Right forelimb (tissue), 1 donor: ENCODE measurements at regions not wholly inside any gene's neighbourhood (a gene's known extent, or its start where the extent isn't known, plus 50 kb on each side); places are given as distances from the start of the nearest gene placed in this dataset.

Experiments
- DNase-seq: peaks from one replicate; pipeline ENCODE4 v3.0.0-alpha.2; 2018

DNA sequence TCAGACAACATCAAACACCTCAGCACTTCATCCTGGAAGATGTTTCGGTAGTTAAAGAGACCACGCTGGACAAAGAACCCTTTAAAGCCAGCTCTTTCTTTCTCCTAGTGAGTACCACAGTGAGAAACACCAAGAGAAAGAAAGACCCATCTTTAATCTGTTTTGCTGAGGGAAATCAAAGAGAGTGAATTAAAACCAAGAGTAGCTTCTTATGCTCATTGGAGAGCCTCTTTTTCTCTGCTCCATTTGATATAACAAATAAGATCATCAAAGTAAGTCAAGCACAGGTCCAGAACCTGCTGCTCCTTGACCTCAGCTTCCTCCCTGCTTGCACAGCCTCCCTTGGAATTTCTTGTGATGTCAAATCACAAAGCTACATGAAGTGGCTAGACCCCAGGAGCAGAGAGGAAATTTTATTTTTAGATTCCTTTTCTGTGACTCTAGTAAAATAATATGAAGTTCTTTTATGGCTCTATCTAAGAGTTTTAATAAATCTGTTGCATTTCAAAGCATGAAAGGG, 436.4 kb downstream of the C3orf38 start:
- no peak for DNase-seq

GRCh38 chr3:88589138-88589537, 439.4 kb downstream of the C3orf38 start:
- DNase-seq, result no peak

- DNase-seq, result no peak
These were observed 445.3 kb downstream of the C3orf38 start for GRCh38 chr3:88595026-88595425.

DNA sequence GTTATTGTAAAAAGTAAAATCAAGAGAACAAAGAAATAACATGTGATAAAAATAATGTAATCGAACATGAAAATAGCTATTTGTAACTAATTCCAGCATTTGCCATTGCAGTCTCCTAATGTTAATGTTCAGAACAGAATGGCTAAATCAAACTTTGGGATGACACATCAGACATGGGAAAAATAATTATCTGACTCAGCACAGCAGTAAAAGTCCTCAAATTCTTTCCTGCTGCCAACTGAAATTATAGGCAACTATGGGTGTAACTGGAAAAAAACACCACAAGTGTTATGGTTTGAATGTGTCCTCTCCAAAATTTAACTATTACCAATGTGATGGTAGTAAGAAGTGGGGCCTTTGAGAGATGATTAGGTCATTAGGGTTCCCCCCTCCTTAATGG, 446.7 kb downstream of the C3orf38 start:
- DNase-seq, result no peak

GRCh38 chr3:88610820-88611219, 461.1 kb downstream of the C3orf38 start:
- DNase-seq, result no peak

GRCh38 chr3:88611826-88612326, 462.1 kb downstream of the C3orf38 start:
- no peak for DNase-seq

- DNase-seq, result no peak
These were observed 466.7 kb downstream of the C3orf38 start for GRCh38 chr3:88616413-88616812.

DNA sequence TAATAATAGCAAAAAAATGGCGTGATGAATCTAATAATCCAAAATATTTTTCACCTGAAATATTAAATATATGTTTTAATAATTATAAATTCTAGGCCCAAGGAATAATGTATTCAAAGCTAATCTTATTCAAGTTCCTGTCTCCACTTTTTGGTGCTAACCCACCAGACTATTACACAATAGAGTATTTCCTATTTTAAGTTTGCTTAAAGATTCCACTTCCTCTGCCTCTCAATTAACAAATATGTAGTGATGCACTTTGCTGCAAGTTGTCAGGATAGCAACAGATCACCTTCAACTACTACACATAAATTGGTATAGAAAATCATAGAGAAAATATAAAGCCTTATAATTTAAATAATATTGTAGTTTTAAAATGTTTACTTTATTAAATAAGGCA, 467.5 kb downstream of the C3orf38 start:
- DNase-seq, result no peak

- DNase-seq, result no peak
These were observed 468.4 kb downstream of the C3orf38 start for GRCh38 chr3:88618021-88618645.

DNA sequence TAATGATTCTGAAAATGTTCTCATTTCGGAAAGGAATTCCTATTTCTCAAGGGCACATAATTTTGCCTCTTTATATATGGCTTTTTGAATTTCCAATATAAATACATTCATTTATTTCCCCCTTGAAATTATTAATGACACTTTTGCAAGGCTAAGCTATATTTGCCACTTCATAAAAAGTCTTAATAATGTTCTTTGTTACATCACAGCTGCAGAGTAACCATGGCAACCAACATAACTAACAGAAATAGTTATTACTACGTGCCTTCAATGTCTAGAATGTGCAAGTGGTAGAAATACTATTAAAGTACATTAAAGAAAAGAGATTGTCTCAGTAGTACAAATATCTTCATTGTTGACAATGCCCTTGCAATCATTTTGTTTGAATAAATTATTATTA, 471.8 kb downstream of the C3orf38 start:
- no peak for DNase-seq

DNA sequence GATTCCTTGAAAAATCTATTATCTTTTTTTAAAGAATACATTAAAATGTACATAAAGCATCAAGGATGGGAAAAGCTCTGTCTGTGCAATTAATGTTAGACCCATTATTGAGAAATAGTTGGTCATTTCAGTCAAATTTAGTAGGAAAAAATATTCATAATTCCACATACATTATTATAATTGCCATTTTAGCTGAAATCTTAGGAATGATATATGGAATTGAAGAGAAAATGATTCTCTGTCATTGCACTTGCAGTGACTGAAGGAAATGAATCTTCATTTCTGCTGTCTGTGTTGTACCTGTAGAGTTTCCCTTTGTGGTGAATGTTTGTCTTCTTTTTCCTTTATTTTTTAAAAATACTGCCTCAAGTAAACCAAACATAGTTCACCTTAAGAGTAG, 473.9 kb downstream of the C3orf38 start:
- no peak for DNase-seq

GRCh38 chr3:88626456-88627120, 476.8 kb downstream of the C3orf38 start:
- no peak for DNase-seq

DNA sequence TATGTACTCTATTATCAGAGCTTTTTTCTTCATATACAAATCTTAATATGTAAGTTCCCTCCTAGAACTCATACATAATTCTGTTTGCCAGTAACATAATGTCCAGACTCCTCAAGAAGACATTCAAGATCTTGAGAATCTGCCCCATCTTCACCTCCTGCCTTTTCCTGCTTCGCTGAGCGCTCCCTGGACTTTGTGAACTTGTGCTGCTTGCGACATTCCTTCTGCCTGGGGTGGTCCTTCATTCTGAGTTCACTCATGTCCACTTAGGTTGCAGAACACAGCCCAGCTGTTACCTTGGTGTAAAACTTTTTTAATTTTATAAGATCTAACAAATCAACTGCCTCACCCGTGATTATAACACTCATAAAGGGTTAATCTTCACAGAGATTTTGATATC, 478.5 kb upstream of the EPHA3 start:
- DNase-seq, result no peak

GRCh38 chr3:88632226-88632625, 475.2 kb upstream of the EPHA3 start:
- no peak for DNase-seq

DNA sequence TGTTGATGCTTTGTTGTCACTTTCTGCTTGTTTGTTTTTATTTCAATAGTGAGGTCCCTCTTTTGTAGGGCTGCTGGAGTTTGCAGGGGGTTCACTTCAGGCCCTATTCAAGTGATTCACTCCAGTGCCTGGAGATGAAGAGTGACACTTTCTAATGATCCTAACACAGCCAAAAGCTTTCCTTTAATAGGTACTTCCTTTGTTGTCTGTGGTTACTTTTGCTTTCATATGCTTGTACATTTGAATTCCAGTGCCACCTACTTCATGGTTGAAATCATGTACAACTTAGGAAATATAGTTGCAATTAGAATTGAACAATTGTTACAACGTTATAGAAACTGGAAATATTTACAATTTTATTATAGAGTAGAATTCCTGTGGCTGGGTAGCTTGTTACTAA, 466.8 kb upstream of the EPHA3 start:
- DNase-seq, result no peak

DNA sequence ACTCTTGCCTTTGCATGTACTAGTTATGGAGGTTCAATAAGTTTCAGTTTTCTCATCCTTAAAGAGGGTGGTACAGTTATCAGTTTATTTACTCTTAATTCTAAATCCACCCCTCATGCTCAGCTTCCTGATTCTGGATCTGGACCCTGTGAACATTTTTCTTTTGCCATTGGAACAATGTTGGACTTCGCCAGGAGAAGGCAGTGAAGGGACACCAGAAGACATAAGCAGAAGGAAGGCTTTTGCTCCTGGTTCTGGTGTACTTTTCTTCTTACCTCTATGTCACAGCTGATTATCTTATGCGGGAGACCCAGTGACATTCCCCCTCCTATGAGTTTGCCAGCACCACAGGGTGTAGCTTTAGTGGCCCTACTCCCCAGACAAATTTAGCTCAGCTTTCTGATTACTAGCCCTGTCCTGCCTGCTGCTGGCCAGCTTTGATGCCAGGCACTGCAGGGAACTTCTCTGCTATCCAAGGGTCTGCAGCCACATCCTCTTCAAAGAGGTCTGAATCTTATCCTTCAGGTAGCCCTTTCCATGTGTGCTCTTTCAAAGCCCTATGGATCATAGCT, 466.3 kb upstream of the EPHA3 start:
- no peak for DNase-seq

DNA sequence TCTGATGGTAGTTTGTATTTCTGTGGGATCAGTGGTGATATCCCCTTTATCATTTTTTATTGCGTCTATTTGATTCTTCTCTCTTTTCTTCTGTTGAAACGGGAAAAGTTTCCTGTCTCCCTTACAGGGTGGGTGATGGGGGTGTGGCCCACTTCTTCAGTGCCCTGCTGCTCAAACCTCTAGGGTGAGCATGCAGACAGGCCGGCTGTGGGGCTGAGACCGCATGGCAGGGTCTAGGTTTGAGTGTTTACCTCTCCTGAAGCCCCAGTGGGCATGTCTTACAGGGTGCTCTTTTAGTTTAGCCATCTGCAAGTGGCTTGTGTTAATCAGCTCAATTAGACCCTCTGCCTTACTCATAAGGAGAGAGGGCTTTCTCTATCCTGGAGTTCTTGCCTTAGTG, 450.0 kb upstream of the EPHA3 start:
- DNase-seq, result no peak

- DNase-seq, result no peak
These were observed 446.0 kb upstream of the EPHA3 start for GRCh38 chr3:88661433-88661824.

DNA sequence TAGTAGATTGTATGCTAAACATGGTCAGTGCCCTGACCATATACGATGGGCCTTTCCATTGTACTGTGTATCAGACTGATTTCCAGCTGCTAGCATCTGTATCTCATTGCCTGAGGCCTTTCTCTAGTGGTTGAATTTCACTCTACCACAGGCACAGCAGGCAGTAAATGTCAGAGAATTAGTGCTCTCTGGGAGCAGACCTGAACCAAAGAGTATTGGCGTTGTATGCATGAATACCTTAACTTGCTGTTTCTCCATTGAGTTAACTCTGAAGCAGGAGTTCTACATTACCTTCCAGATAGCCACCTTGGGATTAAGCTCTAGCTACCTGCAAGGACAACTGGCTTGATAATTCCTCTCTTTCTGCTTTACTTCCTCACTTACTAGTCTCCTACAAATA, 439.2 kb upstream of the EPHA3 start:
- DNase-seq, result no peak

GRCh38 chr3:88671573-88671972, 435.8 kb upstream of the EPHA3 start:
- DNase-seq, result no peak

DNA sequence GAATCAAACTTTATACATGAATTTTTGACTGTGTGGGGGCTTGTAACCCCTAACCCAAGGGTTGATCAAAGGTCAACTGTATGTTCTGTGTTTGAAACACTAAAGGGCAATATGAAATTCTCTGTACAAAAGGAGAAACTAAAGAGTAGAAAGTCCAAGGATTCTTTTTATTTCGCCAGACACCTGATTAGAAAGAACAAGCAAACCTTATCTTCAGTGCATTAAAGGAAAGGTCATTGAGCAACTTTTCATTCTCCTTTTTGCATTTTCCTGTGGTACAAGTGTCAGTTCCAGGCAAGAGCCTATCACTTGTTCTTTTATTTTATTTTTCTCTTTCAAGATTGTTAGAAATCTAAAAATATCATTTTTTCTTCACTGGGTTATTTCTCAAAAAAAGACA, 430.1 kb upstream of the EPHA3 start:
- no peak for DNase-seq

GRCh38 chr3:88678747-88679146, 428.7 kb upstream of the EPHA3 start:
- DNase-seq, result no peak

GRCh38 chr3:88690287-88690686, 417.1 kb upstream of the EPHA3 start:
- no peak for DNase-seq

- DNase-seq, result no peak
These were observed 416.3 kb upstream of the EPHA3 start for GRCh38 chr3:88691081-88691480.
